Type B pancreatic cell (in vitro differentiated cells): ENCODE measurements at regions not wholly inside any gene's neighbourhood (a gene's known extent, or its start where the extent isn't known, plus 50 kb on each side); places are given as distances from the start of the nearest gene placed in this dataset.

Experiments used
- DNase-seq: peaks from one replicate; pipeline ENCODE4 v3.0.0; 2021; ENCODE audit warnings: mixed read lengths; ENCODE audit not compliant: unreplicated experiment; ENCODE audit errors: extremely low spot score
- H3K27ac Mint-ChIP-seq: 2 replicates; pipeline ENCODE4 v1.8.0; 2021; ENCODE audit warnings: mild to moderate bottlenecking, mixed read lengths
- H3K27me3 Mint-ChIP-seq: 2 replicates; pipeline ENCODE4 v1.8.0; 2021; ENCODE audit warnings: mixed read lengths
- H3K36me3 Mint-ChIP-seq: 2 replicates; pipeline ENCODE4 v1.8.0; 2021; ENCODE audit warnings: mixed read lengths
- H3K4me1 Mint-ChIP-seq: one replicate; pipeline ENCODE4 v1.8.0; 2021; ENCODE audit warnings: mixed read lengths; ENCODE audit not compliant: unreplicated experiment
- H3K4me3 Mint-ChIP-seq: 2 replicates; pipeline ENCODE4 v1.8.0; 2021; ENCODE audit warnings: mild to moderate bottlenecking, mixed read lengths
- H3K9me3 Mint-ChIP-seq: 2 replicates; pipeline ENCODE4 v1.8.0; 2021; ENCODE audit warnings: mixed read lengths
- TF ChIP-seq, protein P1 (sequence below): fragments of 200-600 bp; sonication (generic); conservative IDR thresholded peaks from 2 replicates; pipeline ENCODE4 v1.5.0; 2021; ENCODE audit warnings: antibody characterized with exemption, mild to moderate bottlenecking

DNA sequence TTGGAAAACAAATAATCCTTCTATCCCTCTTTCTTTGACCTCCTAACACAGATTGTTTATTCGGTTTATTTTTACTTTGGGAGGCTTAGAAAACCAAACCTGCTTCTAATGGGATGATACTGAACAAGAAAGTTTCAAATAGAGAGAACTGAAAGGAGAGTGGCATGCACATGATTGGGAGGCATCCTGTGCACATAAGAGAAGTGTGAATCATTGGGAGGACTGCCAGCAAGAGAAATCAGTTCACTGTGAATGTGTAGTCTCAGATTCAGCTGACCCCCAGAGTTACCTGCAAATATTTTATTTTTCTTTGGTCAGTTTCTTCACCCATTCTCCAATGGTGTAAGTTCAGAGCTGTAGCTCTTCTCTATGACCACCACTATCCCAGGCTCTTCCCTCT lies 1363.2 kb upstream of the ACVR2A start:
- Mint-ChIP-seq H3K9me3 (no peaks in the 10 kb centered on the region), H3K4me1 (peaks cover 4% of the 10 kb centered on the region), H3K27ac (no peak overlapping the region), H3K36me3 (no peaks in the 10 kb centered on the region), H3K4me3 (no peak overlapping the region), H3K27me3 (no peaks in the 10 kb centered on the region)
- DNase-seq, result no peak
- TF ChIP-seq, protein P1, sequence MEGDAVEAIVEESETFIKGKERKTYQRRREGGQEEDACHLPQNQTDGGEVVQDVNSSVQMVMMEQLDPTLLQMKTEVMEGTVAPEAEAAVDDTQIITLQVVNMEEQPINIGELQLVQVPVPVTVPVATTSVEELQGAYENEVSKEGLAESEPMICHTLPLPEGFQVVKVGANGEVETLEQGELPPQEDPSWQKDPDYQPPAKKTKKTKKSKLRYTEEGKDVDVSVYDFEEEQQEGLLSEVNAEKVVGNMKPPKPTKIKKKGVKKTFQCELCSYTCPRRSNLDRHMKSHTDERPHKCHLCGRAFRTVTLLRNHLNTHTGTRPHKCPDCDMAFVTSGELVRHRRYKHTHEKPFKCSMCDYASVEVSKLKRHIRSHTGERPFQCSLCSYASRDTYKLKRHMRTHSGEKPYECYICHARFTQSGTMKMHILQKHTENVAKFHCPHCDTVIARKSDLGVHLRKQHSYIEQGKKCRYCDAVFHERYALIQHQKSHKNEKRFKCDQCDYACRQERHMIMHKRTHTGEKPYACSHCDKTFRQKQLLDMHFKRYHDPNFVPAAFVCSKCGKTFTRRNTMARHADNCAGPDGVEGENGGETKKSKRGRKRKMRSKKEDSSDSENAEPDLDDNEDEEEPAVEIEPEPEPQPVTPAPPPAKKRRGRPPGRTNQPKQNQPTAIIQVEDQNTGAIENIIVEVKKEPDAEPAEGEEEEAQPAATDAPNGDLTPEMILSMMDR, result no peak

DNA sequence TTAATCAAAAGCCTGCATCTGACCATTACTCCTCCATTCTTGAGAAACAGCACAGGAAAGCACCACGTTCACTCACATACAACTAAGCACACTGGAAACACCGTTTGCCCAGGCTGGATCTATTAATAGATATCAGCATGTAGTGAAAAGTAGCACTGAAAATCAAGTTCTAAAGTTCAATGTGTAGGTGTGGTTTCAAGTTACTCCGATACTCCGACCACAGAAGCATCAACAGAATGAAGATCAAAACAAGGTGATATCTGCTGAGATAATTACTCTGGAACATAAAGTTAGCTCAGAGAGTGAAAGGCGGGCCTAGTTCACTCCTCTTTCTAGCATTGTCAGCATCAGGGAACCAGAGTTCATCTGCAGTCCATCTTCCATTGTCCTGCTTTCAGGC lies 1367.4 kb upstream of the ACVR2A start:
- H3K27me3 Mint-ChIP-seq, result no peaks in the 10 kb centered on the region
- DNase-seq, result no peak
- H3K4me1 Mint-ChIP-seq, result peaks cover 4% of the 10 kb centered on the region
- H3K36me3 Mint-ChIP-seq, result no peaks in the 10 kb centered on the region
- no peak overlapping the region for H3K27ac Mint-ChIP-seq
- no peak overlapping the region for H3K4me3 Mint-ChIP-seq
- TF ChIP-seq, protein P1, result no peak
- no peaks in the 10 kb centered on the region for H3K9me3 Mint-ChIP-seq

DNA sequence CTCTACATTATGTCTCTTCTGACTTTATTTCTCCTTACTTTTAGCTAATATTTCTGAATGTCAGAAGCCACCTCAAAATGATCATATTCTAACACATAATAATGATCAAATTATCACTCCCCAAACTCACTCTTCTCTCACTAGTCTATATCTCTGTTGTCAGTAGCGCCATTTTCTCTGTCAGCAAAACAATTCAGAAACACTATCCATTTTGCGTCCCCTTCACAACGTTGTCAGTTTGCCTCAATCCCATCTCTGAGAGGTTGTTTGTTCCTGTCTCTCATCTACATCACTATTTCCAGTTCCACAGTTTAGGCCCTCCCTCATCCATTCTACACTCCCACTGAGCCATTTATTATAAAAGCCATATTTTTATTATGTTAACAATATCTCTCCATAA lies 1376.3 kb upstream of the ACVR2A start:
- Mint-ChIP-seq H3K4me3 (no peak overlapping the region), H3K4me1 (no peaks in the 10 kb centered on the region), H3K36me3 (no peaks in the 10 kb centered on the region), H3K27me3 (no peaks in the 10 kb centered on the region), H3K27ac (no peak overlapping the region), H3K9me3 (peaks cover 6% of the 10 kb centered on the region)
- TF ChIP-seq, protein P1, result no peak
- no peak for DNase-seq

DNA sequence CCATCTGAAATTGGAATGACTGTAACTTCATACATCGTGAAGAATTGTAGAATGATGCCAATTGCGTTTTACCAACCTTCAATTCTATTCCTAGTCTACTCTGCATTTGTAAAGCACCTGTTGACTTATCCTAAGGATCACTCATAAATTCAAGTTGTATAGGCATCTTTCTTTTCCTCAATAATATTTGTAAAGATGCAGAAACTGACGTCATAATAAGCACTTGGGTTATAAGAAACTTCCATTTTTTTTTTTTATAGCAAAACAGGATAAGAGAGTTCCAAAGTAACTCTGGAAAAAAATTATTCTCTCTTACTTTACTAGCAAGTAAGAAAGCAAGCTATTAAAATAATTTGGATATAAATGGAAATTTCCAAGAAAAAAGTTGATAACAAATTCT lies 1377.4 kb upstream of the ACVR2A start:
- TF ChIP-seq, protein P1, result no peak
- Mint-ChIP-seq H3K27me3 (no peaks in the 10 kb centered on the region), H3K4me1 (no peaks in the 10 kb centered on the region), H3K9me3 (peaks cover 6% of the 10 kb centered on the region), H3K4me3 (no peak overlapping the region), H3K36me3 (no peaks in the 10 kb centered on the region), H3K27ac (no peak overlapping the region)
- no peak for DNase-seq

DNA sequence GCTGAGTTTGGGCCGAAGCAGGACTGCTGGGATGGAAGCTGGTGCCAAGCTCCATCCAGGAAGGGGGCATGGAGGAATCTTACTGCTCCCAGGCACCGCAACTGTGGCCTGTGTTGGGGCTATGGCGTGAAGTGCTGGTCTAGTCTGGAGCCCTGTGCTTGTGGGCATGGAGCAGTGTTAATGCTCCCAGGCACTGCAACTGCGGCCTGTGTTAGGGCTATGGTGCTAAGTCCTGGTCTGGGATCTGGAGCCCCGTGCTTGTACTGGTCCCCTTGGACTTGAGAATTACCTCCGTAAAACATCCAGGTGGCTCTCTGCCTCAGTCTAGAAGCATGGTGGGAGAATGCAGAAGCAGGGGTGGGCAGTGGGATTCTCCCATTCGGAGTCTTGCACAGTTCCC lies 1379.4 kb upstream of the ACVR2A start:
- DNase-seq, result no peak
- Mint-ChIP-seq H3K9me3 (peaks cover 6% of the 10 kb centered on the region), H3K4me1 (no peaks in the 10 kb centered on the region), H3K27me3 (no peaks in the 10 kb centered on the region), H3K27ac (no peak overlapping the region), H3K36me3 (no peaks in the 10 kb centered on the region), H3K4me3 (no peak overlapping the region)
- TF ChIP-seq, protein P1, result no peak

DNA sequence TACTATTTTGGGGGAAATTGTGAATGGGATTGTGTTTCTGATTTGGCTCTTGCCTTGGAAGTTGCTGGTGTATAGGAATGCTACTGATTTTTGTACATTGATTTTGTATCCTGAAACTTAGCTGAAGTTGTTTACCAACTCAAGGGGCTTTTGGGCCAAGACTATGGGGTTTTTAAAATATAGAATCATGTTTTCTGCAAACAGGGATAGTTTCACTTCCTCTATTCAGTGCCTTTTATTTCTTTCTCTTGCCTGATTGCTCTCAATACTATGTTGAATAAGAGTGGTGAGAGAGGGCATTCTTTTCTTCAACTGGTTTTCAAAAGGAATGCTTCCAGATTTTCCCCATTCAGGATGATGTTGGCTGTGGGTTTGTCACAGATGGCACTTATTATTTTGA lies 1383.8 kb upstream of the ACVR2A start:
- DNase-seq, result no peak
- H3K27me3 Mint-ChIP-seq, result no peaks in the 10 kb centered on the region
- no peak overlapping the region for H3K27ac Mint-ChIP-seq
- TF ChIP-seq, protein P1, result no peak
- H3K9me3 Mint-ChIP-seq, result peaks cover 16% of the 10 kb centered on the region
- H3K4me1 Mint-ChIP-seq, result no peaks in the 10 kb centered on the region
- no peaks in the 10 kb centered on the region for H3K36me3 Mint-ChIP-seq
- H3K4me3 Mint-ChIP-seq, result no peak overlapping the region
